ENCODE measurements at regions not wholly inside any gene's neighbourhood (a gene's known extent, or its start where the extent isn't known, plus 50 kb on each side); places are given as distances from the start of the nearest gene placed in this dataset.

GRCh38 chr6:169904051-169904922 lies 152.9 kb downstream of the ERMARD start:
- WGBS (ENCODE audit: low lambda C conversion rate): 68% methylated on average over 15 of the region's 18 CpGs
- TF ChIP-seq RCOR1 (IDR thresholded peaks at IDR 0.05; ENCODE audit: low read length) (no peak), FOXM1 (IDR thresholded peaks at IDR 0.05; ENCODE audit: low read depth) (no peak), YY1 (IDR thresholded peaks at IDR 0.05; ENCODE audit: low read depth) (no peak), TEAD4 (IDR thresholded peaks at IDR 0.05; ENCODE audit: borderline replicate concordance, insufficient read depth) (no peak), JUND (IDR thresholded peaks at IDR 0.05) (no peak), RAD21 (IDR thresholded peaks at IDR 0.05; ENCODE audit: low read length) (no peak), FOSL2 (IDR thresholded peaks at IDR 0.05; ENCODE audit: borderline replicate concordance, low read depth) (no peak), MXI1 (IDR thresholded peaks at IDR 0.05; ENCODE audit: low read depth, low read length) (no peak)
- H4K20me1 ChIP-seq (ENCODE audit: insufficient read depth): no peaks in the 10 kb centered on the region

GRCh38 chr6:169903122-169903521 lies 151.7 kb downstream of the ERMARD start:
- DNase-seq: no peak
- Histone ChIP-seq H3K27ac (ENCODE audit: low read depth in 2 of 2, low read length in 1 of 2) (no peak overlapping the region), H3K27me3 (ENCODE audit: insufficient read depth) (no peaks in the 10 kb centered on the region), H4K20me1 (ENCODE audit: insufficient read depth) (no peaks in the 10 kb centered on the region), H3K4me1 (ENCODE audit: control insufficient read depth in 1 of 2, insufficient read depth in 2 of 2, low read depth in 1 of 2, low read length in 1 of 2) (no peaks in the 10 kb centered on the region), H3K36me3 (replicated peaks in 1 of 2; ENCODE audit: control insufficient read depth in 1 of 2, insufficient read depth in 2 of 2, low read length in 1 of 2) (no peaks in the 10 kb centered on the region), H3K9me2 (no peaks in the 10 kb centered on the region), H2AFZ (ENCODE audit: low read depth) (no peak overlapping the region), H3F3A (replicated peaks; ENCODE audit: insufficient read depth) (no peaks in the 10 kb centered on the region), H3K4me2 (no peak overlapping the region), H3K9ac (no peak overlapping the region), H3K79me2 (ENCODE audit: insufficient read depth) (no peaks in the 10 kb centered on the region), H3K9me3 (no peaks in the 10 kb centered on the region), H3K4me3 (ENCODE audit: low read depth in 2 of 2, low read length in 1 of 2) (no peak overlapping the region)
- WGBS (ENCODE audit: low lambda C conversion rate): 79% methylated on average over 18 of the region's 18 CpGs
- ChIA-PET CTCF (no interaction called here), POLR2A (no interaction called here)
- TF ChIP-seq MAX (IDR thresholded peaks at IDR 0.05; ENCODE audit: low read depth) (no peak), POLR2AphosphoS5 (IDR thresholded peaks at IDR 0.05; ENCODE audit: low read depth, low read length) (no peak), MEF2A (IDR thresholded peaks at IDR 0.05; ENCODE audit: borderline replicate concordance, low read depth) (no peak), MXI1 (IDR thresholded peaks at IDR 0.05; ENCODE audit: low read depth, low read length) (no peak), FOXM1 (IDR thresholded peaks at IDR 0.05; ENCODE audit: low read depth) (no peak), JUND (IDR thresholded peaks at IDR 0.05) (no peak), RCOR1 (IDR thresholded peaks at IDR 0.05; ENCODE audit: low read length) (no peak), PBX3 (IDR thresholded peaks at IDR 0.05) (no peak), GATA2 (CRISPR knock-in tag; IDR thresholded peaks at IDR 0.05) (no peak)
- TF ChIP-seq, protein P1, sequence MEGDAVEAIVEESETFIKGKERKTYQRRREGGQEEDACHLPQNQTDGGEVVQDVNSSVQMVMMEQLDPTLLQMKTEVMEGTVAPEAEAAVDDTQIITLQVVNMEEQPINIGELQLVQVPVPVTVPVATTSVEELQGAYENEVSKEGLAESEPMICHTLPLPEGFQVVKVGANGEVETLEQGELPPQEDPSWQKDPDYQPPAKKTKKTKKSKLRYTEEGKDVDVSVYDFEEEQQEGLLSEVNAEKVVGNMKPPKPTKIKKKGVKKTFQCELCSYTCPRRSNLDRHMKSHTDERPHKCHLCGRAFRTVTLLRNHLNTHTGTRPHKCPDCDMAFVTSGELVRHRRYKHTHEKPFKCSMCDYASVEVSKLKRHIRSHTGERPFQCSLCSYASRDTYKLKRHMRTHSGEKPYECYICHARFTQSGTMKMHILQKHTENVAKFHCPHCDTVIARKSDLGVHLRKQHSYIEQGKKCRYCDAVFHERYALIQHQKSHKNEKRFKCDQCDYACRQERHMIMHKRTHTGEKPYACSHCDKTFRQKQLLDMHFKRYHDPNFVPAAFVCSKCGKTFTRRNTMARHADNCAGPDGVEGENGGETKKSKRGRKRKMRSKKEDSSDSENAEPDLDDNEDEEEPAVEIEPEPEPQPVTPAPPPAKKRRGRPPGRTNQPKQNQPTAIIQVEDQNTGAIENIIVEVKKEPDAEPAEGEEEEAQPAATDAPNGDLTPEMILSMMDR (IDR thresholded peaks at IDR 0.05): no peak

More at GRCh38 chr6:169904051-169904922, 152.9 kb downstream of the ERMARD start:
- H3K27ac ChIP-seq (ENCODE audit: low read depth in 2 of 2, low read length in 1 of 2): no peak overlapping the region
- no peak overlapping the region for H3K4me3 ChIP-seq (ENCODE audit: low read depth in 2 of 2, low read length in 1 of 2)
- no peaks in the 10 kb centered on the region for H3K27me3 ChIP-seq (ENCODE audit: insufficient read depth)
- no peak overlapping the region for H3K9ac ChIP-seq
- H3K4me1 ChIP-seq (ENCODE audit: control insufficient read depth in 1 of 2, insufficient read depth in 2 of 2, low read depth in 1 of 2, low read length in 1 of 2): no peaks in the 10 kb centered on the region
- no peaks in the 10 kb centered on the region for H3K79me2 ChIP-seq (ENCODE audit: insufficient read depth)
- ChIA-PET POLR2A (no interaction called here), CTCF (interaction anchor here (0.6 kb wide), 1 partner anchor 65 kb away, joined by 3 read pairs; no protein-coding TSS in a partner anchor)
- H3K4me2 ChIP-seq: no peak overlapping the region
- no peaks in the 10 kb centered on the region for H3K36me3 ChIP-seq (replicated peaks in 1 of 2; ENCODE audit: control insufficient read depth in 1 of 2, insufficient read depth in 2 of 2, low read length in 1 of 2)
- H2AFZ ChIP-seq (ENCODE audit: low read depth): no peak overlapping the region
- H3K9me2 ChIP-seq: no peaks in the 10 kb centered on the region
- DNase-seq: no peak
- no peaks in the 10 kb centered on the region for H3F3A ChIP-seq (replicated peaks; ENCODE audit: insufficient read depth)
- H3K9me3 ChIP-seq: no peaks in the 10 kb centered on the region

All from SK-N-SH (cell line).